Kidney (tissue), 13 donors: ENCODE measurements at regions not wholly inside any gene's neighbourhood (a gene's known extent, or its start where the extent isn't known, plus 50 kb on each side); places are given as distances from the start of the nearest gene placed in this dataset.

ENCODE experiments used
- DNase-seq, 5 donors: peaks; one replicate each; pipeline ENCODE4 v3.0.0-alpha.2; 2013 to 2020
- FAIRE-seq: peaks from 2 replicates; lab custom pipeline; 2012; peaks lifted over from hg19 to GRCh38; lab: Jason Lieb, UNC
- H3K27ac ChIP-seq, 2 donors: one replicate each; pipeline ENCODE4 v1.7.0; 2013; ENCODE audit warnings: low read depth in 2 of 2, low read length in 2 of 2, inconsistent platforms in 1 of 2
- H3K27me3 ChIP-seq: one replicate; pipeline ENCODE4 v1.7.1; 2013; ENCODE audit warnings: low read length, inconsistent platforms; ENCODE audit not compliant: control insufficient read depth, insufficient read depth
- H3K36me3 ChIP-seq, 3 donors: one replicate each; pipeline versions ENCODE4 v1.7.0 to v1.7.1; 2013; ENCODE audit warnings: low read length in 3 of 3, control low read depth in 1 of 3, inconsistent platforms in 1 of 3; ENCODE audit not compliant: insufficient read depth in 3 of 3, control insufficient read depth in 2 of 3
- H3K4me1 ChIP-seq, 3 donors: one replicate each; pipeline versions ENCODE4 v1.7.0 to v1.7.1; 2013; ENCODE audit warnings: low read length in 3 of 3, inconsistent platforms in 1 of 3, low read depth in 1 of 3; ENCODE audit not compliant: control insufficient read depth in 2 of 3, insufficient read depth in 2 of 3
- H3K4me3 ChIP-seq, 3 donors: one replicate each; pipeline versions ENCODE4 v1.7.0 to v1.8.1; 2013; ENCODE audit warnings: low read length in 3 of 3, control low read depth in 1 of 3, inconsistent platforms in 1 of 3
- H3K9ac ChIP-seq, 3 donors: one replicate each; pipeline versions ENCODE4 v1.7.0 to v1.7.1; 2013; ENCODE audit warnings: low read length in 3 of 3, control low read depth in 1 of 3, inconsistent platforms in 1 of 3
- H3K9me3 ChIP-seq, 3 donors: one replicate each; pipeline versions ENCODE4 v1.7.0 to v1.7.1; 2013; ENCODE audit warnings: low read length in 3 of 3, control low read depth in 1 of 3, inconsistent platforms in 1 of 3; ENCODE audit not compliant: control insufficient read depth in 2 of 3, insufficient read depth in 1 of 3
- intact Hi-C: fragments of 100-400 bp; cut with DNase I; formaldehyde crosslinking; loops from one replicate; pipeline ENCODE4 v1.11.1; 2022
- TF ChIP-seq, protein P1 (sequence below): IDR thresholded peaks from 3 replicates; pipeline ENCODE4 v1.5.1; 2012; ENCODE audit warnings: mild to moderate bottlenecking, moderate library complexity, borderline replicate concordance; ENCODE audit not compliant: insufficient read depth; ENCODE audit errors: extremely low read depth
- donor health status: control.
- donor health status: control.
- donor health status: control.
- donor health status: control.
- donor health status: control.
- donor health status: DM: yes; HTN: yes; CAD: no.
- donor health status: Normal renal cell carcinoma (clear cell type).

DNA sequence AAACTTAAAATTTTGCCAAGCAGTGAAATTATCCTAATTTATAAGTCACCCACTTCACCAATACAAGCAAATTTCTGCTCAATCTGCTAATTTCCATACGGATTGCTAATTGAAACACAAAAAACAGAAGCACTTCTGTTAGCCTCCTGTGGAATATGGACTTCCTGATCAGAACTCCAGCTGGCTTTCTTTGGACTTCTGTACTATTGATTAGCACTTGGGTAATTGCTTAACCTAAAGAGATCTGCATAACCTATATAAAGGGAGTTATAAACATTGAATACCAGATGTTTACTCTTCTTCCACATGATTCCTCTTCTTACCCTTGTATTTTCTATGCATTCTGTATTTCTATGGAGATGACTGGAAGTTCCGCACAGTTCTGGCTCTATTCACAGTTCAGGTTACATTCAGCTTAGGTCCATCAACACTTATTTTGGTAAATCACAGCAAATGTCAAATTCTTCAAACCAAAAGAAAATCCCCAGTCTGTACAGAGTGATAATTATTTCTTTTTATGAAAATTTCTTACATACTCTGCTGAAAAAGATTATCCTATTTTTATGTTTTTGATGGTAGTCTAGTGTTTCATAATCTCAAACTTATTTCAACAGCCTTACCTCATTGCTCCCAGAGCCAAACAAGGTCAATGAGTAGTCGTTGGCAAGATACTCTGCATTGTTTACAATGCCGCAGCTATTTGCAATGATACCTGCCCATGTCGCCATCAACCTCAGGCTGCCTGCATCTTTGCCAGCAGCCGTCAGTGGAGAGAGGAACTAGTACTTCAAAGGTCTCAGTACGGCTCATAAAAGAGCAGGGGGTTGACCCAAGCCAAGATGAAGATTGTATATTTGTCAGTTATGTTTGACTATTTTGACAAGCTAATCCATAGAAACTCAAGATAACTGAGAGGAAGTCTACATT, 225.6 kb downstream of the AHR start:
- intact Hi-C loops, result no loop called here
- no peaks in the 10 kb centered on the region for H3K4me1 ChIP-seq
- TF ChIP-seq, protein P1, sequence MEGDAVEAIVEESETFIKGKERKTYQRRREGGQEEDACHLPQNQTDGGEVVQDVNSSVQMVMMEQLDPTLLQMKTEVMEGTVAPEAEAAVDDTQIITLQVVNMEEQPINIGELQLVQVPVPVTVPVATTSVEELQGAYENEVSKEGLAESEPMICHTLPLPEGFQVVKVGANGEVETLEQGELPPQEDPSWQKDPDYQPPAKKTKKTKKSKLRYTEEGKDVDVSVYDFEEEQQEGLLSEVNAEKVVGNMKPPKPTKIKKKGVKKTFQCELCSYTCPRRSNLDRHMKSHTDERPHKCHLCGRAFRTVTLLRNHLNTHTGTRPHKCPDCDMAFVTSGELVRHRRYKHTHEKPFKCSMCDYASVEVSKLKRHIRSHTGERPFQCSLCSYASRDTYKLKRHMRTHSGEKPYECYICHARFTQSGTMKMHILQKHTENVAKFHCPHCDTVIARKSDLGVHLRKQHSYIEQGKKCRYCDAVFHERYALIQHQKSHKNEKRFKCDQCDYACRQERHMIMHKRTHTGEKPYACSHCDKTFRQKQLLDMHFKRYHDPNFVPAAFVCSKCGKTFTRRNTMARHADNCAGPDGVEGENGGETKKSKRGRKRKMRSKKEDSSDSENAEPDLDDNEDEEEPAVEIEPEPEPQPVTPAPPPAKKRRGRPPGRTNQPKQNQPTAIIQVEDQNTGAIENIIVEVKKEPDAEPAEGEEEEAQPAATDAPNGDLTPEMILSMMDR, result no peak
- DNase-seq (no peak), FAIRE-seq (no peak)
- no peaks in the 10 kb centered on the region for H3K9me3 ChIP-seq
- H3K27me3 ChIP-seq, result no peaks in the 10 kb centered on the region
- H3K4me3 ChIP-seq, result no peak overlapping the region
- H3K27ac ChIP-seq, result no peak overlapping the region
- H3K9ac ChIP-seq, result no peak overlapping the region
- H3K36me3 ChIP-seq, result no peaks in the 10 kb centered on the region

- no peak for DNase-seq
- Histone ChIP-seq H3K9ac (no peak overlapping the region), H3K4me1 (no peaks in the 10 kb centered on the region), H3K36me3 (no peaks in the 10 kb centered on the region), H3K4me3 (no peak overlapping the region), H3K27me3 (no peaks in the 10 kb centered on the region), H3K27ac (no peak overlapping the region), H3K9me3 (no peaks in the 10 kb centered on the region)
- no peak for FAIRE-seq
- TF ChIP-seq, protein P1, result no peak
- intact Hi-C loops, result no loop called here
Measured at GRCh38 chr7:17524746-17525145, 226.3 kb downstream of the AHR start.

DNA sequence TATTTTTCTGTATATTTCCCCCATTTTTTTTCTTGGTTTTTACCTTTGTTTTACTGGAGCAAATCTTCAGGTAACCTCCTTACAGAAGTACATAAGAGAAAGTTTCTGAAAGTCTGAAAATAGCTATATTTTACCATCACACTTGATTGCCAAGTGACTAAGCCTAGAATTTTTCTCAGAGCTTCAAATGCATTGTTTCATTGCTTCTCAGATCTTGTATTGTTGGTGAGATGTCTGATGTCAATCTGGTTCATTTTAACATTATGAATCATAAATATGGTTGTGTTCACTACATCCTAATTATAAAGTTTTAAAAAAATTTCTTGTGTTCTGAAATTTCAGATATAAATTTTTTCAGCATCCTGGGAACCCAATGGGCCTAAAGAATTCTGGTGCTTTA, 228.2 kb downstream of the AHR start:
- H3K4me3 ChIP-seq, result no peak overlapping the region
- TF ChIP-seq, protein P1, result no peak
- no peak overlapping the region for H3K9ac ChIP-seq
- intact Hi-C loops, result no loop called here
- H3K27ac ChIP-seq, result no peak overlapping the region
- no peaks in the 10 kb centered on the region for H3K36me3 ChIP-seq
- FAIRE-seq, result no peak
- H3K27me3 ChIP-seq, result no peaks in the 10 kb centered on the region
- DNase-seq, result no peak
- no peaks in the 10 kb centered on the region for H3K4me1 ChIP-seq
- H3K9me3 ChIP-seq, result no peaks in the 10 kb centered on the region

DNA sequence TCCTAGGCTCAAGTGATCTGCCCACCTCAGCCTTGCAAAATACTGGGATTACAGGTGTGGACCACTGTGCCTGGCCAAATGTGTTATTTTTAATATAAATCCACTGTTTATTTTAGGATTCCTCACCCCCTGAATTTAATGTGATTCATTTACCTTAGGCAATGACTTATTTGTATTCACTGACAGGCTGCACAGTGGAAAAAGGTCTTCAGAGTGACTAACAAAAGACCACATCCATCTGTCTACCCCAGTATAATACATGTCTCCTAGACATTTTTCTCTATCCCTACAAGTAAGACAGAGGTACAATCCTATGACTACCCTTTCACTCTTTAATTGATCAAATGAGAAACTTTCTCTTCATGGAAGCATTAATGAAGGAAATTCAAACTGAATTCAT, 230.2 kb downstream of the AHR start:
- TF ChIP-seq, protein P1, result no peak
- FAIRE-seq (no peak), DNase-seq (no peak)
- Histone ChIP-seq H3K4me3 (no peak overlapping the region), H3K9me3 (no peaks in the 10 kb centered on the region), H3K9ac (no peak overlapping the region), H3K27ac (no peak overlapping the region), H3K4me1 (no peaks in the 10 kb centered on the region), H3K27me3 (no peaks in the 10 kb centered on the region), H3K36me3 (no peaks in the 10 kb centered on the region)
- intact Hi-C loops, result no loop called here
